ENCODE measurements at regions not wholly inside any gene's neighbourhood (a gene's known extent, or its start where the extent isn't known, plus 50 kb on each side); places are given as distances from the start of the nearest gene placed in this dataset.

DNA sequence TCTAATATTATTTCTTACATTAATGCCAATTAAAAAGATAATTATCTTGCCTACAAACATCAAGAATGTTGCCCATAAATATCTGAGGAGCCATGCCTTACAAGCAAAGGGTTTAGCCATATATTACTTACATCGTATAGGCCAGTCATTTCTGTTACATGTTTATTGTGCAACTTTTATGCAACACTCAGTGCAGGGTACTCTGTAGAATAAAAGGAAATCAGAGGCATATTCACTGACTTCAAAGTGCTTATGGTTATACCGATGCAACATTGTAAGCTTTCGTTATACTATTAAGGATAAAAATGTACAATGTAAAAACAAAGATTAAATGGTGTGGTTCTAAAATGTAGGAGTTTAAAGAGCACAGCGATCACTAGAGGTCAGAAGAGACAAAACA, 315.9 kb downstream of the PCDH10 start:
- DNase-seq = no peak

- no peak for DNase-seq
Observed at GRCh38 chr4:133464311-133464710, 315.2 kb downstream of the PCDH10 start.

DNA sequence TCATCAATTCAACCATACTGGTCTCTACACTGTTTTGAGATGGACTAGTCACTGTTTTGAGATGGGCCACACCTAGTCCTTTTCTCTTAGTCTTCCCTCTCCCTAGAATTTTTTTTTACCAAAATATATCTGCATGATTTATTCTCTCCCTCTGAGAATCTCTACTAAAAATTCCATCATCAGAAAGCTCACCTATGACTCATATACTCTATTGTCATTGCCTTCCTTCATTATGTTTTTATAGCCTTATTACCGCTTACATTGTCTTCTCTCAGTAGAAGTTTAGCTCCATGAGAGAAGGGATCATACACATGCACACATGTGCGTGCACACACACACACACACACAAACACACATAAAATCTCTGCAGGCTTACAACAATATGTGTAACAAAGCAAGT, 303.6 kb downstream of the PCDH10 start:
- no peak for DNase-seq

GRCh38 chr4:133450813-133451212, 301.7 kb downstream of the PCDH10 start:
- no peak for DNase-seq

DNA sequence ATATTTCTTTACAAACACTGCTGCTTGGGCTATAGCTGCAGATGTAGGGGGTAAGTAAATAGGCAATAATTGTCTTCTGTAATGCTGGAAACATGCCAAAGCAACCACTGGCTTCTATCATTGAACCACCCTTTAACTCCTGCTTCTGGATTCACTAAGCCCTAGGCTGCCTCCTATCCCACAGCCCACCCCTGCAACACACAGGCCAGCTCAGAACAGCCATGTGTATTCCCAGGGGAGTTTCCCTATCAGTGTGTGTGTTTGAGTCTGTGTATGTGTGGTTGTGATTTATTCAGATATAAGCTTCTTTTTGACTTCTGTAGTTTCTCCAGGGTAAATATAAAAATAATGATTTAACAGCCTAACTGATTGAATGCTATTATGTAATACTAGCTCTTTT, 291.3 kb downstream of the PCDH10 start:
- DNase-seq = no peak

- no peak for DNase-seq
Observed at GRCh38 chr4:133439830-133440229, 290.7 kb downstream of the PCDH10 start.

- no peak for DNase-seq
Observed at GRCh38 chr4:133424605-133425004, 275.5 kb downstream of the PCDH10 start.

DNA sequence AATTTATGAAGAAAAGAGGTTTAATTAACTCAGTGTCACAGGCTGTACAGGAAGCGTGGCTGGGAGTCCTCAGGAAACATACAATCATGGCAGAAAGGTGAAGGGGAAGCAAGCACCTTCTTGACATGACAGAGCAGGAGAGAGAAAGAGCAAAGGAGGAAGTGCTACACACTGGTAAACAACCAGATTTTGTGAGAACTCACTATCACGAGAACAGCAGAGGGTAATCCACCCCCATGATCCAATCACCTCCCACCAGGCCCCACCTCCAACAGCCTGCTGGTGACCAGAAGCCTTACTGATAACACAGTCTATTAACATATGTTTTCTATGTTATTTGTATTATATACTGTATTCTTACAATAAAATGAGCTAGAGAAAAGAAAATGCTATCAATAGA, 254.8 kb downstream of the PCDH10 start:
- no peak for DNase-seq

GRCh38 chr4:133402616-133403015, 253.5 kb downstream of the PCDH10 start:
- DNase-seq = no peak

DNA sequence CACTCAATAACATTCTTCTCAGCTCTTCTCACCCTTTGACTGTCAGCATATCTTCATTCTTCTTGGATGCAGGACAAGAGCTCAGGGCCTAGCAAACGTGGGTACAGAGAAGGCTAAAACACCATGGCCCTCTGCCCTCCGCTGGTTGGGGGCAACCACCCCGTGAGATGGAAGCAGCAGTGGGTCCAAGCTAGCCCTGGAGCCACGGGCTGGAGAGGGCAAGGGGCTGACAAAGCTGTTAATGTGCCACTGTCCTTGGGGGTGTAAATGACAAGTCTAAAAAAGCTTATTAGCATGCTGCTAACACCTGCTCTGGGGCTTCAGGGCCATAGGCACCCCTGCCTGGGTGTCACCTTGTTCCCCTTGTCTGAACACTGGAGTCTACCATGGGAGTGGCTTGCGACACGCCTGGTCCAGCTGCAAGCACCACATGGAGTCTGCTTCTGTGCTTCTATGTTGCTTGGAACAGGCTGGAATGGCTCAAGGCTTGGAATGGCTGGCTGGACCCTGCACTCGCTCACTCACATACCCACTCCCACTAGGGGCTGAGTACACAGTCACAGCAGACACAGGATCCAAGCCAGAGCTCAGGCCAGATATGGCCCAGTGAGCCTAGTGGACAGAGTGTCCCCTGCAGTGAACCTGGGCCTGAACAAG, 246.0 kb downstream of the PCDH10 start:
- DNase-seq = no peak

DNA sequence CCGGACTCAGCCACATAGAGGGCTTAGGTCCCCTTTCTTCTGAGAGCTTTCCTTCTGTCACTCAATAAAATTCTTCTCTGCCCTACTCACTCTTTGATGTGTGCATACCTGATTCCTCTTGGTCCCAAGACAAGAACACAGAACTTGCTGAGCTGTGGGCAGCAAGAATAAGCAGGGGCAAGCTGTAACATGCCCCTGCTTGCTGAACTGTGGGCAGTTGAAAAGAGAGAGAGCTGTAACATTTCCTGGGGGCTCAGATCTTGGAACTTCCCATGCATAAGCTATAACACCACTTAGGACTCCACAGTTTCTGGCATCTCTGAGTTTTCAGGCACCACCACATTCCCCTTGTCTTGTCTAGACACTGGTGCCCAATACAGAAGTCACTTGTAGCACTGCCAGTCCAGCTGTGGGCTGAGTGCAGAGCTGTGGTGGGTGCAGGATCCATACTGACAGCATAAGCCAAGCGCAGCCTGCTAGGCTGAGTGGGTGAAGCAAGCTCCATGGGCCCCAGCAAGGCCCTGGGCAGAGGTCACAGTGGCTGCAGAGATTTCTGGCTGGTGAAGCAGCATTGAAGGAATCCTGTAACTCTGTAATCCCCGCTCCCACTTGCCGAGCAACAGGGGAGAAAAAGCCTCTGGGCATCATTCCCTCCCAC, 241.2 kb downstream of the PCDH10 start:
- DNase-seq = no peak

DNA sequence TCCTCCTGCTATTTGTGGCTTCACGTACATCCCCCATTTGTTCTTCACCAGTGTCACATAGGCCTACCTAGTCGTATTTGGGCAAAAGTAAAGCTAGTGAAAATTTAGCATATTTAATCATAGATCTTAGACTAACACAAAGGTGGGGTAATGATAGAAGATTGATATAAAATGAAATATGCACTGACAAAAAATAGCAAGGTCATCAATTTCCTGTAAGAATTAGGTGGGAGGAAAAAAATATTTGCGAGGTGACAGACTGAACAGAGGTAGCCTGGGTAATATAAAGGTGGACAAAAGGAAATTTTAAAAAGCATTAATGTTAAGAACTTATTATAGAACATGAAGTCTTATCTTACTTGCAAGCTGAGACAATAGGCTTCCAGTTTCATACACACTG, 239.9 kb downstream of the PCDH10 start:
- DNase-seq = no peak

- DNase-seq = no peak
Observed at GRCh38 chr4:133385161-133385954, 236.3 kb downstream of the PCDH10 start.

DNA sequence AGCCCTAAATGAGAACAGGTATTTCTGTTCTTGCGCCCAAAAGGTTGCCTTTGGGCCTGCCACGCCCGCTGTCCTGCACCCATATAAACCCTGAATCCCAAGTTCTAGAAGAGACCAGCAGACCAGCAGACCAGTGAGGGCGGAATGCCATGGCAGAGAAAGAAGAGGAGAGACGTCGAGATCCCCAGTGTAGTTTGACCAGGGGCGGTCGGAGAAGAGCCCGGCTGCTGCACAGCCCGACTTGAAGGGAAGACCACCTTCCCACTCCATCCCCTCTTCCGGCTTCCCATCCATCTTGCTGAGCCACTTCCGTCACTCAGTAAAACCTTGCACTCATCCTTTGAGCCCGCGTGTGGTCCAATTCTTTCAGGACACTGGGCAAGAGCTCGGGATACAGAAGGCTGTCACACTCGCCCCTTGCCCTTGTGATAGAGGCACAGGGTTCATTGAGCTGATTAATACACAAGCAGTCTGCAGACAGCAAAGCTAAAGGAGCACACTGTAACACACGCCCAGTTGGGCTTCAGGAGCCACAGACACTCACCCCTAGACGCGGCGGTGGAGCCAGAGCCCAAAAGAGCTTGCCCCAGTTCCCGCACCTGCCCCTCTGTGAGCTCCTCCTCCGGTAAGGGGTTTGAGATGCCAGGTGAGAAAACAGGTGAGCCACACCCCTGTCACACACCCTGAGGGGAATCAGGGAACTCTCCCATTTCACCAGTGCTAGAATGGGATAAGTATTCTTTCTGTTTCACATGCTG, 230.8 kb downstream of the PCDH10 start:
- no peak for DNase-seq

- DNase-seq = no peak
Observed at GRCh38 chr4:133377286-133377685, 228.2 kb downstream of the PCDH10 start.

DNA sequence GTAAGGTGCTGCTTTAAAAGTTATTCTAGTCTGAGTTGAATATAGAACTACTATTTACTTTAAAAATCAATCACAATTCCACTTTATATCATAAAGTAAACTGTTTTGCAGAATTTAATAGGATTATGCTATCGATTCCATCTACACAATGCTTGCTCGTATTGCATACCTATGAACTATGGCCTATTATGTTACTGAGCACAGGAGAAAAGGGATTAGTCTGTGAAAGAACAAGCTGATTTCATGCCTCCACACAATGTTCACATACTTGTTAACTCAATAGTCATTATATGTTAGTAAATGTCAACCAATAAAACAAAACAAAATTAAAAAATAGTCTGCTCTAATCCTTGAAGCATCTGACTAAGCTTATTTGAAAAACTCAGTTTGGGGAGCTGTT, 223.6 kb downstream of the PCDH10 start:
- no peak for DNase-seq

GRCh38 chr4:133355633-133356032, 206.5 kb downstream of the PCDH10 start:
- DNase-seq = no peak

GRCh38 chr4:133347409-133347808, 198.3 kb downstream of the PCDH10 start:
- no peak for DNase-seq

DNA sequence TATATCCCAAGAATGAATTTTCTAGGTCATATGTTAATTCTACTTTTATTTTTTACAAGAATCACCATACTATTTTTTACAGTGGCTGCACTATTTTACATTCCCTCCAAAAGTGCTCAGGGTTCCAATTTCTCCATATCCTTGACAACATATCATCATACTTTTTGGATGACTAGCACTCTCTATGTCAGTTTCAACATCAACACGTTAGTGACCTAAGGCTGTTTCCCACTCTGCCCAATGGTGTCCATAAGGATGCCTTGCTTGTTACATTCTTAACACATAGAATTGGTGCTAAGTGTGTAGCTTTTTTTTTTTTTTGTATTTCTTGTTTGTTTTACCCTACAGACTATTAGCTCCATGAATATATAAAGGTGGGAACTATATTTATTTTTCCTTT, 175.4 kb downstream of the PCDH10 start:
- DNase-seq = no peak

DNA sequence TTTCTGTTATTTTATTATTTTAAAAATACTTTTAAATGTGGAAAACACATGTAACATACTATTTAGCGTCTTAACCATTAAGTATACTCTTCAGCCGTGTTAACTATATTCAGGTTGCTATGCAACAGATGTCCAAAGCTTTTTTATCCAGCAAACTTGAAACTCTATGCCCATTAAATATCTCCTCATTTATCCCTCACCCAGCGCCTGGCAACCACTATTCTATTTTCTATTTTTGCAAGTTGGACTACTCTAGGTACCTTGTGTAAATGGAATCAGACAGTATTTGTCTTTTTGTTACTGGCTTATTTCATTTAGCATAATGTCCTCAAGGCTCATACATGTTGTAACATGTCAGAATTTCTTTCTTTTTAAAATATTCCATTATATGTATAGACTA, 174.6 kb downstream of the PCDH10 start:
- no peak for DNase-seq

DNA sequence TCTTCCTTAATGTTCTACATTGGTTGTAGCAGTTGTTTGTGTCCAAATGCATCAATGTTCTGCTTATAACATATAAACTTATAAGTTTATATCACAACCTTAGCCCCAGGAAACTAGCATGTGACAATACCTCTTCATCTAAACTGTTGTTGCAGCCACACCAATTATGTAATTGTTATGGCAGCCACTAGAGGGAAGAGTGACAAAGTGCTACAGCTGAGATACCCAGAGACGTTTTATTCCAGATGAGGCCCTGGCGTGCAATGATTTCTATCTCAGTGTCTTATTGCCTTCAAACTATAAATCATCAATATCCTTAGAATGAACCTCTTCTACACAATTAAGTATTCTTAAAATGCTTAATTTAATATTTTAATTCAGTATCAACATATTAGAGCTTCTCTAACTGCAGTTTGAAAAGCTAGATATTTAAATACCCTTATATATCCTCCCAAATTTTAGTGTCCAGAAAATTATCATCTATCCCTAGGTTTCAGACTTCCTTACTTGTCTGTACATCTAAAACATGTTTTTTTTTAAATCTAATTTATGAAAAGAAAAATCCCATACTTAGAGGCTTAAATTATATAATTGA, 171.6 kb downstream of the PCDH10 start:
- DNase-seq = peak in 1 of 5 experiments; percentile 12

DNA sequence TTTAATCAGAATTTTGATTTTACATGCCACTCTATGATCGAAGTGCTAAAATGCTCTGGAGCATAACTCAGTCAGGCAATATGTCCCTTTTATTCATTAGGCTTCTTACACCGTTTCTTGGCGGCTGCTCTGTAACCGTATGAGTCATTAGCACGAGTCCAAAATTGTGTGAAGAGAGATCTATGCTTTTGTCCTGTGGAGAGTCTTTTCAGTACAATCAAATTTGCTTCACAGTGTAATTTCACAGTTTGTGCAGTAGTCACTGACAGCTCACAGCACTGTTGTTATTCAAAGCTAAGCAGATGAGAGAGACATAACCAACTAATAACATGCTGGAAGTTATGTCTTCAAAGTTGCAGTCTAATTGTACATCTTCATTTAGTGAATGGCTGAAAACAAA, 167.8 kb downstream of the PCDH10 start:
- DNase-seq = no peak

- no peak for DNase-seq
Observed at GRCh38 chr4:133314991-133315390, 165.9 kb downstream of the PCDH10 start.

Measured in T-helper 2 cell (primary cell).